HL-60 (cell line): ENCODE measurements at regions not wholly inside any gene's neighbourhood (a gene's known extent, or its start where the extent isn't known, plus 50 kb on each side); places are given as distances from the start of the nearest gene placed in this dataset.

Experiments used
- DNase-seq, 2 experiments: peaks; one replicate each; pipeline ENCODE4 v3.0.0-alpha.2; 2010 to 2020; ENCODE audit warnings: low read depth in 1 of 2, low spot score in 1 of 2
- H3K27ac ChIP-seq: fragments of 250-450 bp; sonication (Bioruptor Pico); replicated peaks from 2 replicates; pipeline ENCODE4 v1.5.1; 2020; ENCODE audit warnings: mild to moderate bottlenecking, moderate library complexity
- H3K27me3 ChIP-seq: fragments of 250-450 bp; sonication (Bioruptor Pico); 2 replicates; pipeline ENCODE4 v1.5.1; 2021; ENCODE audit warnings: mild to moderate bottlenecking, moderate library complexity; ENCODE audit not compliant: insufficient read depth, poor library complexity, severe bottlenecking
- H3K4me3 ChIP-seq: replicated peaks from 2 replicates; pipeline ENCODE4 v1.5.1; 2011; ENCODE audit warnings: mild to moderate bottlenecking, control low read depth, low read length; ENCODE audit not compliant: insufficient read depth
- CTCF ChIP-seq: IDR thresholded peaks from one replicate; pipeline ENCODE4 v1.5.1; 2011; ENCODE audit warnings: low read length, control low read depth, inconsistent platforms; ENCODE audit not compliant: insufficient read depth
- GABPA ChIP-seq: IDR thresholded peaks from 2 replicates; pipeline ENCODE4 v1.6.1; 2012; ENCODE audit warnings: low read depth
- POLR2AphosphoS5 ChIP-seq: IDR thresholded peaks from 2 replicates; pipeline ENCODE4 v1.6.1; 2012; ENCODE audit warnings: low read depth
- SPI1 ChIP-seq: IDR thresholded peaks from 2 replicates; pipeline ENCODE4 v1.6.1; 2012; ENCODE audit warnings: low read depth, mild to moderate bottlenecking, borderline replicate concordance
- TF ChIP-seq, protein P1 (sequence below): IDR thresholded peaks from 2 replicates; pipeline ENCODE4 v1.6.1; 2012; ENCODE audit warnings: low read depth; ENCODE audit not compliant: insufficient replicate concordance

GRCh38 chr3:72113964-72114363, 329.0 kb upstream of the PROK2 start:
- Histone ChIP-seq H3K27me3 (no peaks in the 10 kb centered on the region), H3K27ac (no peak overlapping the region), H3K4me3 (no peak overlapping the region)
- DNase-seq: no peak
- TF ChIP-seq, protein P1, sequence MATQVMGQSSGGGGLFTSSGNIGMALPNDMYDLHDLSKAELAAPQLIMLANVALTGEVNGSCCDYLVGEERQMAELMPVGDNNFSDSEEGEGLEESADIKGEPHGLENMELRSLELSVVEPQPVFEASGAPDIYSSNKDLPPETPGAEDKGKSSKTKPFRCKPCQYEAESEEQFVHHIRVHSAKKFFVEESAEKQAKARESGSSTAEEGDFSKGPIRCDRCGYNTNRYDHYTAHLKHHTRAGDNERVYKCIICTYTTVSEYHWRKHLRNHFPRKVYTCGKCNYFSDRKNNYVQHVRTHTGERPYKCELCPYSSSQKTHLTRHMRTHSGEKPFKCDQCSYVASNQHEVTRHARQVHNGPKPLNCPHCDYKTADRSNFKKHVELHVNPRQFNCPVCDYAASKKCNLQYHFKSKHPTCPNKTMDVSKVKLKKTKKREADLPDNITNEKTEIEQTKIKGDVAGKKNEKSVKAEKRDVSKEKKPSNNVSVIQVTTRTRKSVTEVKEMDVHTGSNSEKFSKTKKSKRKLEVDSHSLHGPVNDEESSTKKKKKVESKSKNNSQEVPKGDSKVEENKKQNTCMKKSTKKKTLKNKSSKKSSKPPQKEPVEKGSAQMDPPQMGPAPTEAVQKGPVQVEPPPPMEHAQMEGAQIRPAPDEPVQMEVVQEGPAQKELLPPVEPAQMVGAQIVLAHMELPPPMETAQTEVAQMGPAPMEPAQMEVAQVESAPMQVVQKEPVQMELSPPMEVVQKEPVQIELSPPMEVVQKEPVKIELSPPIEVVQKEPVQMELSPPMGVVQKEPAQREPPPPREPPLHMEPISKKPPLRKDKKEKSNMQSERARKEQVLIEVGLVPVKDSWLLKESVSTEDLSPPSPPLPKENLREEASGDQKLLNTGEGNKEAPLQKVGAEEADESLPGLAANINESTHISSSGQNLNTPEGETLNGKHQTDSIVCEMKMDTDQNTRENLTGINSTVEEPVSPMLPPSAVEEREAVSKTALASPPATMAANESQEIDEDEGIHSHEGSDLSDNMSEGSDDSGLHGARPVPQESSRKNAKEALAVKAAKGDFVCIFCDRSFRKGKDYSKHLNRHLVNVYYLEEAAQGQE: no peak
- TF ChIP-seq SPI1 (no peak), CTCF (no peak), POLR2AphosphoS5 (no peak), GABPA (no peak)

GRCh38 chr3:72113564-72113963, 328.6 kb upstream of the PROK2 start:
- no peak overlapping the region for H3K27ac ChIP-seq
- no peak for DNase-seq
- H3K4me3 ChIP-seq: no peak overlapping the region
- H3K27me3 ChIP-seq: no peaks in the 10 kb centered on the region
- TF ChIP-seq POLR2AphosphoS5 (no peak), CTCF (no peak), GABPA (no peak), SPI1 (no peak)
- TF ChIP-seq, protein P1: no peak

DNA sequence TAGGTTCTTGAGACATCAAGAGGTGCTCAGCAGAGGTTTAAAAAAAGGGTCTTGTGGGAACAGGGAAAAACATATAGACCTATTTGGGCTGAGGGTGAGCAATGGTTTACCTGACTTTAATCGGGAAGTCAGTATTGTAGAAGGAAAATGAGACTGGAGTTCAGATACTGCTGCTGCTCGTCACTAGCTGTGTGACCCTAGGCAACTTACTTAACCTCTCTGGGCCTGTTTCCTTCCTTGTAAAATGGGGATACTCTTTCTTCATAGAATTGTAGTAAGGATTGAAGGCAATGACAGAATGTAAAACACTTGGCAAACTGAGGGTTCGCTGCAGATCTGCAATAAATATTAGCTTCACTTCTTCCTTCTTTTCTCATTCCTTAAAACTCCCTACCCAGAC, 327.5 kb upstream of the PROK2 start:
- Histone ChIP-seq H3K27ac (no peak overlapping the region), H3K4me3 (no peak overlapping the region), H3K27me3 (no peaks in the 10 kb centered on the region)
- TF ChIP-seq POLR2AphosphoS5 (no peak), GABPA (no peak), SPI1 (no peak), CTCF (no peak)
- TF ChIP-seq, protein P1: no peak
- DNase-seq: no peak
